Mesodermal cell (in vitro differentiated cells): ENCODE measurements at regions not wholly inside any gene's neighbourhood (a gene's known extent, or its start where the extent isn't known, plus 50 kb on each side); places are given as distances from the start of the nearest gene placed in this dataset.
"Not testable (repeated sequence)": the region's sequence is repeated elsewhere in the genome, so short reads cannot be mapped to it uniquely, and the experiment has no call there.

Experiments used
- H3K27ac ChIP-seq: 2 replicates; pipeline ENCODE4 v1.7.0; 2013; ENCODE audit warnings: mild to moderate bottlenecking, low read depth, low read length, moderate library complexity; ENCODE audit not compliant: severe bottlenecking
- H3K36me3 ChIP-seq: 2 replicates; pipeline ENCODE4 v1.7.1; 2013; ENCODE audit warnings: mild to moderate bottlenecking, low read length, moderate library complexity; ENCODE audit not compliant: control insufficient read depth, insufficient read depth
- H3K4me1 ChIP-seq: one replicate; pipeline ENCODE4 v1.7.1; 2013; ENCODE audit warnings: mild to moderate bottlenecking, low read length; ENCODE audit not compliant: insufficient read depth, control insufficient read depth, poor library complexity, severe bottlenecking
- H3K4me3 ChIP-seq: 2 replicates; pipeline ENCODE4 v1.7.0; 2013; ENCODE audit warnings: low read length, control low read depth, mild to moderate bottlenecking; ENCODE audit not compliant: insufficient read depth, poor library complexity, severe bottlenecking; ENCODE audit errors: extremely low read depth
- H3K9me3 ChIP-seq: 2 replicates; pipeline ENCODE4 v1.7.1; 2013; ENCODE audit warnings: mild to moderate bottlenecking, low read length, moderate library complexity; ENCODE audit not compliant: control insufficient read depth
- WGBS, 2 experiments: methylation state at CpG; one replicate each; pipeline ENCODE4 v1.1.5; 2013; ENCODE audit warnings: missing lambda C conversion rate in 2 of 2; ENCODE audit not compliant: insufficient coverage in 2 of 2; 5-methylcytosine and 5-hydroxymethylcytosine counted together

GRCh38 chr5:100398815-100399214 is 136.4 kb upstream of the FAM174A start:
- not testable (repeated sequence) for H3K27ac ChIP-seq, H3K4me3 ChIP-seq, H3K4me1 ChIP-seq, H3K9me3 ChIP-seq, H3K36me3 ChIP-seq
- WGBS, 2 experiments, result no CpG with 5 or more reads among the region's 3 CpGs

- WGBS, 2 experiments, result no CpG with 5 or more reads among the region's 19 CpGs
- not testable (repeated sequence) for H3K4me1 ChIP-seq, H3K9me3 ChIP-seq, H3K27ac ChIP-seq, H3K4me3 ChIP-seq, H3K36me3 ChIP-seq
These were observed 155.8 kb upstream of the FAM174A start for GRCh38 chr5:100379254-100379858.

GRCh38 chr5:100364757-100365478 is 170.3 kb upstream of the FAM174A start:
- not testable (repeated sequence) for H3K4me3 ChIP-seq, H3K27ac ChIP-seq, H3K4me1 ChIP-seq, H3K36me3 ChIP-seq, H3K9me3 ChIP-seq
- WGBS, 2 experiments, result 94 to 100% methylated on average over 1 to 2 of the region's 5 CpGs

- H3K36me3 ChIP-seq, H3K4me1 ChIP-seq, H3K9me3 ChIP-seq, H3K27ac ChIP-seq, H3K4me3 ChIP-seq: not testable (repeated sequence)
These were observed 170.8 kb upstream of the FAM174A start for GRCh38 chr5:100364343-100364742.

GRCh38 chr5:100359998-100360397 is 175.2 kb upstream of the FAM174A start:
- WGBS, 2 experiments, result no CpG with 5 or more reads among the region's 1 CpG
- not testable (repeated sequence) for H3K27ac ChIP-seq, H3K36me3 ChIP-seq, H3K4me3 ChIP-seq, H3K9me3 ChIP-seq, H3K4me1 ChIP-seq

- H3K9me3 ChIP-seq, H3K4me3 ChIP-seq, H3K36me3 ChIP-seq, H3K27ac ChIP-seq, H3K4me1 ChIP-seq: not testable (repeated sequence)
- no CpG with 5 or more reads among the region's 2 CpGs for WGBS, 2 experiments
These were observed 188.9 kb upstream of the FAM174A start for GRCh38 chr5:100346269-100346668.

- H3K27ac ChIP-seq, H3K9me3 ChIP-seq, H3K4me1 ChIP-seq, H3K36me3 ChIP-seq, H3K4me3 ChIP-seq: not testable (repeated sequence)
- WGBS, 2 experiments, result no CpG with 5 or more reads among the region's 3 CpGs
These were observed 193.7 kb upstream of the FAM174A start for GRCh38 chr5:100341485-100341884.

- no peak overlapping the region for H3K4me3 ChIP-seq
- no peak overlapping the region for H3K27ac ChIP-seq
- no peaks in the 10 kb centered on the region for H3K4me1 ChIP-seq
- H3K36me3 ChIP-seq, result no peaks in the 10 kb centered on the region
- no peaks in the 10 kb centered on the region for H3K9me3 ChIP-seq
- 82% methylated on average over 1 of the region's 3 CpGs; no CpG with 5 or more reads in 1 of the 2 experiments for WGBS, 2 experiments
These were observed 212.7 kb upstream of the FAM174A start for GRCh38 chr5:100322483-100322882.

GRCh38 chr5:100319885-100320284 is 215.3 kb upstream of the FAM174A start:
- Histone ChIP-seq H3K4me3 (no peak overlapping the region), H3K4me1 (no peaks in the 10 kb centered on the region), H3K9me3 (no peaks in the 10 kb centered on the region), H3K36me3 (no peaks in the 10 kb centered on the region), H3K27ac (no peak overlapping the region)
- no CpG with 5 or more reads among the region's 2 CpGs for WGBS, 2 experiments

- WGBS, 2 experiments, result no CpG with 5 or more reads among the region's 1 CpG
- no peaks in the 10 kb centered on the region for H3K36me3 ChIP-seq
- H3K27ac ChIP-seq, result no peak overlapping the region
- no peak overlapping the region for H3K4me3 ChIP-seq
- no peaks in the 10 kb centered on the region for H3K9me3 ChIP-seq
- H3K4me1 ChIP-seq, result no peaks in the 10 kb centered on the region
These were observed 221.5 kb upstream of the FAM174A start for GRCh38 chr5:100313657-100314056.

GRCh38 chr5:100311806-100312205 is 223.4 kb upstream of the FAM174A start:
- Histone ChIP-seq H3K4me3 (no peak overlapping the region), H3K27ac (no peak overlapping the region), H3K4me1 (no peaks in the 10 kb centered on the region), H3K9me3 (no peaks in the 10 kb centered on the region), H3K36me3 (no peaks in the 10 kb centered on the region)
- no CpG with 5 or more reads among the region's 1 CpG for WGBS, 2 experiments
